ENCODE measurements at regions not wholly inside any gene's neighbourhood (a gene's known extent, or its start where the extent isn't known, plus 50 kb on each side); places are given as distances from the start of the nearest gene placed in this dataset.

DNA sequence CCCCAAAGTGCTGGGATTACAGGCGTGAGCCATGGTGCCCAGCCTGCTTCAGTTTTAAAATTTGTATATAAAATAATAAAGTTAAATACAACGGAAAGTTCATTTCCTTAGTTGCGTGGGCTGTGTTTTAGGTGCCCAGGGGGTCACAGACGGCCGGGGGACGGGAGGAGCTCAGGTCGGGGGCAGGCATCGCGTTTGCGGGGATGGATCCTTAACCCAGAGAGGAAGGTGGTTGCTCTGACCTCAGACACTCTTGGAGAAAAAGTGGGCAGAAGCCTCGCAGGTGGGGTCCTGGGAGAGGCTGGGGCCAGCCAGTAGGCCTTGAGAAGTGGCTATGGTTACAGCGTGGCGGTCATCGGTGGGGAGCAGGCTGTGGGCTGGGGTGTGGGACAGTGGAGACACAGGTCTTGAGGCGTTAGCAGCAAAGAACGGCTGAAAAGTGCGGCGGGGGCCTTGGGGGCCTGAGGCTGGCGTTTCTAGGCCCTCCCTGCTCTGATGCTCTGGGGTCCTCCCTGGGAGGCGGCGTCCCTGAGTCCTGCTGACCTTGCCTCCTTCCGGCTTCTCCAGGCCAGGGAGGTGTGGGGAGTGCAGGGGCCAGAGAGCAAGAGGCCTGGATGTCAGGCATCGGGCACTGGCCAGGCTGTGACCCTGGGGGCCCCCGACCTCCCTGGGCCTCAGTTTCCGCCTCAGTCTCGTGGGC is 54.4 kb downstream of the UNCX start:
- Histone ChIP-seq H3K4me3 (ENCODE audit: low read length) (no peak overlapping the region), H3K27me3 (ENCODE audit: control insufficient read depth, insufficient read depth) (no peaks in the 10 kb centered on the region), H3K9me3 (ENCODE audit: control insufficient read depth, low read length) (no peaks in the 10 kb centered on the region), H3K27ac (ENCODE audit: low read length) (no peak overlapping the region), H3K4me1 (ENCODE audit: control insufficient read depth, insufficient read depth, low read length) (no peaks in the 10 kb centered on the region)
- intact Hi-C loops (cut with DNase I): no loop called here
- no peak for ATAC-seq
- peak in 1 of 3 donors; percentile 56 for DNase-seq
- 79% methylated on average over 26 of the region's 26 CpGs for WGBS

DNA sequence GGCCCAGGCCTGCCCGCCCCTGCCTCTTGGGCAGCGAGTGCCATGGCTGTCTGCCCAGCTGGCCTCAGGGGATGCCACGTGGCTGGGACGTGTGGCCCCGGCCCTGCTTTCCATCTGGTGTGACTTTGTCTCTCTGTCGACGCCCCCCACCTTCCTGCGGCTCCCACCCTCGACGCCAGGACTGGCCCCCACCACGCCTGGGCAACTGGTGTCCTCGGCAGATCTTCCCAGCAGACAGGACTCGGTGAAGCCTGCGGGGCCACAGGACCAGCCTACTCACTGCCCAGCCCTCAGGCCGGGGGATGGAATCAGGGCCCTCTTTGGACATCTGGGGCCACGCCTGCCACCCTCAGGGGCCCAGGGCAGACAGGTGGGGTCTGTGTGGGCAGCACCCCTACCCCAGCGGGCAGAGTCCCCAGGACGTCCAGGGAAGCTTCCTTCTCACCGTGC is 55.1 kb downstream of the UNCX start:
- Histone ChIP-seq H3K27me3 (ENCODE audit: control insufficient read depth, insufficient read depth) (no peaks in the 10 kb centered on the region), H3K4me3 (ENCODE audit: low read length) (no peak overlapping the region), H3K4me1 (ENCODE audit: control insufficient read depth, insufficient read depth, low read length) (no peaks in the 10 kb centered on the region), H3K9me3 (ENCODE audit: control insufficient read depth, low read length) (no peaks in the 10 kb centered on the region), H3K27ac (ENCODE audit: low read length) (no peak overlapping the region)
- intact Hi-C loops (cut with DNase I): no loop called here
- ATAC-seq (no peak), DNase-seq (peak in 1 of 3 donors; percentile 51)
- WGBS: 66% methylated on average over 19 of the region's 19 CpGs

DNA sequence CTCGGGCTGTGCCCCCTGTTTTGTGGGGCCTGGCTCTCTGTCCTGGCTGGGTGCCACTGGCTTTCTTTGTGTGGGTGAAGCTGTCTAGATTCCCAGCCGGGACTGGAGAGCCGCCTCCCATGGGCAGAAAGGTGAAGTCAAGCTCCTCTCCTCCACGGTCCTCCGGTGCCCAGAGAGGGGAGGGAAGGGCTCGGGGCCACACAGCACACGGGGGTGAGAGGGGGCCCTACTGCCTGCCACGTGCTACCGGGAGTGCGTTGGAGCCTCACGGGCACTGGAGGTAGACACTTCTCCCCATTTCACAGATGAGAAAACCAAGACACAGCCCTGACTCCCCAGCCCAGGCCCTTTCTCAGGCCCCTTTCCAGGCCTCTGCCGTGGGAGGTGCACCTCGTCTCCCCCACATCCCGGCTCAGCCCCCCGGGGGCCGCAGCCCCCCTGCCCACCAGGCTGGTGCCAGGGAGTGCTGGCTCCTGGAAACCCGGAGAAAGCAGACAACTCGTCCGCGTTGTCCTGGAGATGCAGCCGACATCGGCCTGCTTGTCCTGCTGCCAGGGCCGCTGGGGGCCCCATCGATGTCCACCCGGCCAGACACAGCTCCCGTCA is 55.8 kb downstream of the UNCX start:
- no peaks in the 10 kb centered on the region for H3K9me3 ChIP-seq (ENCODE audit: control insufficient read depth, low read length)
- H3K4me1 ChIP-seq (ENCODE audit: control insufficient read depth, insufficient read depth, low read length): no peaks in the 10 kb centered on the region
- no peaks in the 10 kb centered on the region for H3K27me3 ChIP-seq (ENCODE audit: control insufficient read depth, insufficient read depth)
- no peak overlapping the region for H3K27ac ChIP-seq (ENCODE audit: low read length)
- H3K4me3 ChIP-seq (ENCODE audit: low read length): no peak overlapping the region
- WGBS: 80% methylated on average over 26 of the region's 26 CpGs
- ATAC-seq (no peak), DNase-seq (peak in 1 of 3 donors; percentile 50)
- intact Hi-C loops (cut with DNase I): no loop called here

DNA sequence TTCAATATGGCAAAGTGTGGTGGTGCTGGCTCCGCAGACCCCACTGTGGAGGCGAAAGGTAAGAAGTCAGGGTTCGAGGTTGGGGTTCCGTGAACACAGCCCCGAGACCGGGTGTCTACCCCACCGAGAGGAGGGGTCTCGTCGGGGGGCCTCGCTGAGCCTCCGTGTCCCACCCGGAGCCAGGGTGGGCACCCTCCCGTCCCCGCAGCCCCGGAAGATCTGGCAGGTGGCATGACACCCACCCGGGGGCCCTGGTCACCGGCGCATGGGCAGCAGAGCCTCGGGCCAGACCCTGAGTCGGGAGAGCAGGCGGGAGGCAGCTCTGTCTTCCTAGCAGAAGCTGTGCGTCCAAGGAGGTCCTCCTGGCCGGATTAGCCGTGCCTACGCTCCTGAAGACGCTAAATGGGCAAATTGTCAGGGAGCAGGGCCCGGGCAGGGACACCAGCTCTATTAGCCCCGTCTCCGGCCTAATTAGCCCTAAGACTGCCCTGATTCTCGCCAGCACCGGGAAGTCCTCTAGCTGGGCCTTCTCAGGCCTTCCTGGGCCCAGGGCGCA is 56.4 kb downstream of the UNCX start:
- Histone ChIP-seq H3K27me3 (ENCODE audit: control insufficient read depth, insufficient read depth) (no peaks in the 10 kb centered on the region), H3K4me1 (ENCODE audit: control insufficient read depth, insufficient read depth, low read length) (no peaks in the 10 kb centered on the region), H3K9me3 (ENCODE audit: control insufficient read depth, low read length) (no peaks in the 10 kb centered on the region), H3K27ac (ENCODE audit: low read length) (no peak overlapping the region), H3K4me3 (ENCODE audit: low read length) (no peak overlapping the region)
- ATAC-seq (no peak), DNase-seq (peak in 1 of 3 donors; percentile 51)
- 77% methylated on average over 32 of the region's 32 CpGs for WGBS
- intact Hi-C loops (cut with DNase I): no loop called here

DNA sequence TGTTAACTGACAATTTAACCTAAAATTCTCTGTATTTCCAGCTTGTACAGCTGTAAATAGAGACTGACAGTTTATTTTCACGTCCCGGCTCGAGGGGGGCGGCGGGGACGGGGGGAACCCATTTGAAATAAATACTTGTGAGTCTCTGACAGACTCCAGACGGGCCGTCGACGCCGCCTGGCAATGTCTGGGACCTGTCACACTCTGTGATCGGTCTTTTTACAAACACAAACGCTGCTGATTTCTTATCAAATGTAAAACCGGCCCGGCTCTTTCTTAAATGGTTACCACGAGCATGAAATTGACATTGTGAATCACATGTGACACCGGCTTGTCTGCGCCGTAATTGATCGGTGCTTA is 57.0 kb downstream of the UNCX start:
- WGBS: 15% methylated on average over 20 of the region's 20 CpGs
- no peaks in the 10 kb centered on the region for H3K9me3 ChIP-seq (ENCODE audit: control insufficient read depth, low read length)
- H3K4me1 ChIP-seq (ENCODE audit: control insufficient read depth, insufficient read depth, low read length): no peaks in the 10 kb centered on the region
- ATAC-seq (no peak), DNase-seq (peak in 1 of 3 donors; percentile 36)
- H3K27me3 ChIP-seq (ENCODE audit: control insufficient read depth, insufficient read depth): no peaks in the 10 kb centered on the region
- H3K27ac ChIP-seq (ENCODE audit: low read length): no peak overlapping the region
- H3K4me3 ChIP-seq (ENCODE audit: low read length): peak overlapping the region; percentile 41
- intact Hi-C loops (cut with DNase I): no loop called here

DNA sequence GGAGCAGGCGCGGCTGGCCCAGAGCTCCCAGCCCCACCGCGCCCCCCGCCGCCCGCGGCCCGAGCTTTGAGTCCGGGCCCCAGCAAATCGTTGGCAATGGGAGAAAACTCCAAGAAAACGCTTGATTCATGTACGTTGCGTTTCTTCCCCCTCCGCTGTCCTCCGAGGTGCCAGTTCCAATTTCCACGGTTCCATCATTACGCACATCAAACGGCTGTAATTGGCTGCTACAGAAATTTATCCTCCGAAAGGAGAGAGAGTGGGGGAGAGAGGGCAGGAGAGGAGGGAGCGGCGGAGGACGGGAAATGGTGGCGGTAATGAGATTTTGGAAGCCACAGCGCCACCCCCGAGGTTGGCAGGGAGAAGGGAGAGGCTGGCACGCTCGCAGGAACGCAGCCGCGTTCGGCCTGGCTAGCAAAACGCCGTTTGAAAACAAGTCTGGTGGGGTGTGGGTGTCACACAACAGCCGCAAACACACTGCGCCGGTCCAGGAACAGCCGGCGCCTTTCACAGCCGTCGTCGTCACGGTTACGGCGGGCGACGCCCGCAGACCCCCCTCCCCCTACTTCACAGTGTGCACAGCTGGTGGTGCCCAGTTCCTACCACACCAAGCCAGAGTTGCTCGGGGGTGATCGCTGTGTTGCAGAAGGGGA is 57.5 kb downstream of the UNCX start:
- no peaks in the 10 kb centered on the region for H3K9me3 ChIP-seq (ENCODE audit: control insufficient read depth, low read length)
- peak in 2 of 3 donors; percentile 70 to 77 for DNase-seq
- WGBS: 2% methylated on average over 50 of the region's 50 CpGs
- intact Hi-C loops (cut with DNase I): no loop called here
- peak; percentile 38 for ATAC-seq
- no peaks in the 10 kb centered on the region for H3K4me1 ChIP-seq (ENCODE audit: control insufficient read depth, insufficient read depth, low read length)
- peak overlapping the region; percentile 41 for H3K4me3 ChIP-seq (ENCODE audit: low read length)
- no peak overlapping the region for H3K27ac ChIP-seq (ENCODE audit: low read length)
- no peaks in the 10 kb centered on the region for H3K27me3 ChIP-seq (ENCODE audit: control insufficient read depth, insufficient read depth)

DNA sequence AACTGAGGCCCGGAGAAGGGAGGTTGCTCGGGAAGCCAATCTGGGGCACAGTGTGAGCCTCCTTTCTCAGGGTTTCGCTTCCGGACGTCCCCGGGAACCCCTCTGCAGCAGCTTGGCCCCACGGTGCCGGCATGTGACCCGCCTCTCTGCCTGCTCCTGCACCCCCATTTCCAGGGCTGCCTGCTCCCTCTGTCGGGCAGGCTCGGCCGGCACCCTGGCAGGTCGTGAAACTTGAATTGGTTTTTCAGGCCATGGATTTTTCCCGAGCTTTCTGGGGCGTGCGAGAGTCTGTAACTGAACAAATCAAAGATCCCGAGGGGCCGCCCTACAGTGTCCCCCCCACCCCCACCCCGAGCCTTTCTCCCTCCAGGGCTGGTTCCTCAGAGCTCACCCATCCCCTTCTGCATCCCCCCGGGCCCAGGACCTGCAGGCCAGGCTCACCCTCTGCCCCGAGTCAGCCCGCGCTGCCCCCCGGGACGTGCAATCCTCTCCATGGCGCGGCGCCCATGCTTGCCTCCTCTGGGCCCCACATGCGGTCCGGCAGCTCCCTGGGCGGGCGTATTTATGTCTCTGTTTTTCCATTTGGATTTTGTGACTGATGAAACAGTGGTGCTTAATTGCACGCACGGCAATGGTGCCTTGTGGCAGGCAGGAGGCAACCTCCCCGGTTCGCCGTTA is 58.1 kb downstream of the UNCX start:
- WGBS: 34% methylated on average over 37 of the region's 37 CpGs
- peak overlapping the region; percentile 41 for H3K4me3 ChIP-seq (ENCODE audit: low read length)
- no peaks in the 10 kb centered on the region for H3K4me1 ChIP-seq (ENCODE audit: control insufficient read depth, insufficient read depth, low read length)
- DNase-seq (peak in 2 of 3 donors; percentile 46 to 57), ATAC-seq (peak in 1 of 2 donors; percentile 8)
- H3K27me3 ChIP-seq (ENCODE audit: control insufficient read depth, insufficient read depth): no peaks in the 10 kb centered on the region
- H3K9me3 ChIP-seq (ENCODE audit: control insufficient read depth, low read length): no peaks in the 10 kb centered on the region
- intact Hi-C loops (cut with DNase I): no loop called here
- no peak overlapping the region for H3K27ac ChIP-seq (ENCODE audit: low read length)

DNA sequence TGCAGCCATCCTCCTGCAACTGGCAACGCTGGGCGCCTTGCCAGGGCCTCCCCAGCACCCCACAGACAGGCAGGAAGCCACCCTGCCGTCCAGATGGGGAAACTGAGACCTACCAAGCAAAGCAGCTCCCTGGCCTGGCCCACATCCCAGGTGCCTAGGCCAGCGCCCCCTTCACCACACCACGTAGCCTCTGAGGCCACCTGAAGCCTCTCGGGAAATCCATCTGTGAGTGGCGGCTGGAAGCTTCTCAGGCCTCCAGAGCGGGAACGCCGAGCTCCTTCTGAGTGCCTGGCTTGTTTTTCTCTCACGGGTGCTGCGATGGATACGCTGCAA is 58.7 kb downstream of the UNCX start:
- H3K27ac ChIP-seq (ENCODE audit: low read length): no peak overlapping the region
- intact Hi-C loops (cut with DNase I): no loop called here
- WGBS: 82% methylated on average over 13 of the region's 13 CpGs
- no peaks in the 10 kb centered on the region for H3K27me3 ChIP-seq (ENCODE audit: control insufficient read depth, insufficient read depth)
- ATAC-seq (no peak), DNase-seq (peak in 2 of 3 donors; percentile 33 to 34)
- H3K9me3 ChIP-seq (ENCODE audit: control insufficient read depth, low read length): no peaks in the 10 kb centered on the region
- H3K4me1 ChIP-seq (ENCODE audit: control insufficient read depth, insufficient read depth, low read length): no peaks in the 10 kb centered on the region
- no peak overlapping the region for H3K4me3 ChIP-seq (ENCODE audit: low read length)

DNA sequence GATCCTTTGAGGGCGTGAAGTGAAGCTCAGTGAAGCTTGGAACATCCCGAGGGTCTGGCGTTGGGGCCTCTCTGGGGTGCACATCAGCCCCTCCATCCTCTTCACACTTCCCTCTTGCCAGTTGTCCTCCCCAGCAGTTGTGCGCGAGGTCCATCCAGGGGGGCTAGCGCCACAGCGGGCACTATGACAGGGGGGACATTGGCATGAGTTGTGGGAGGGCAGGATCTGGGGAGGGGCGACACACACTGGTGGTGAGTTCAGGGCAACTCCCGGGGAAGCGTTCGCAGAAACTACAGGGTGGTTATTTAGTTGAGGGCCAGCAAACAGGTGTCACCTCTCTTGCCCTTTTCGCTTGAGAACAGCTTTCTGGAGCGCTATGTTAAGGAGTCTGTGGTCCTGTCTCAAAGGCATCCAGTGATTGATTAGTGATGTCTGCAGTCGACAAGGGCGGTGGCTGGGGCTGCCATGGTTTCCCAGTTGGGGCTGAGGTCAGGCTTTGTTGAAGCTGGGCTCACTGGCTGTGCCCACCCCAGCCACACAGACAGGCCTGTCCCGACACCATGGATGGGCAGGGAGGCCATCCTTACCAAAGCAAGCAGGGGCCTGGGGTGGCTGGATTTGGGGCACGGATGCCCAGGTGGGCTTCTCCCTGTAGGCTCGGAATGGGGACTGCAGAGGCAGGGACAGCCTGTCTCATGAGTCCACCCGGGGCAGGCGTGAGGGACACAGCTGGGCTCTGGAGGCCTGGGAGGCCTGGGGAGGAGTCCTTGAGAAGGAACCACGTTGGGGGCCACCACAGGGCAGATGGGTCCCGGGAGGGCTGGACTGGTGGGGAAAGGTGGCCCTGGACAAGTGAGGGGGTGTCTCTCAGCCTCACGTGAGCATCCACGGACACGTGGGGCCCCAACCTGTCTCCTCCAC is 59.4 kb downstream of the UNCX start:
- DNase-seq (peak in 1 of 3 donors; percentile 39), ATAC-seq (no peak)
- intact Hi-C loops (cut with DNase I): no loop called here
- H3K27ac ChIP-seq (ENCODE audit: low read length): no peak overlapping the region
- no peak overlapping the region for H3K4me3 ChIP-seq (ENCODE audit: low read length)
- H3K4me1 ChIP-seq (ENCODE audit: control insufficient read depth, insufficient read depth, low read length): no peaks in the 10 kb centered on the region
- 76% methylated on average over 25 of the region's 25 CpGs for WGBS
- H3K9me3 ChIP-seq (ENCODE audit: control insufficient read depth, low read length): no peaks in the 10 kb centered on the region
- H3K27me3 ChIP-seq (ENCODE audit: control insufficient read depth, insufficient read depth): no peaks in the 10 kb centered on the region

Measured in right cardiac atrium (tissue), 5 donors.